Hepatocyte (in vitro differentiated cells): ENCODE measurements at regions not wholly inside any gene's neighbourhood (a gene's known extent, or its start where the extent isn't known, plus 50 kb on each side); places are given as distances from the start of the nearest gene placed in this dataset.

ENCODE experiments used
- CTCF ChIP-seq: fragments of 200-600 bp; sonication (generic); IDR thresholded peaks from 2 replicates; pipeline ENCODE4 v1.5.1; 2016; ENCODE audit warnings: antibody characterized with exemption, mild to moderate bottlenecking; ENCODE audit not compliant: poor library complexity
- EZH2phosphoT487 ChIP-seq: fragments of 200-600 bp; sonication (generic); IDR thresholded peaks from one replicate; pipeline ENCODE4 v1.6.1; 2018; ENCODE audit warnings: antibody characterized with exemption, mild to moderate bottlenecking, low read depth, moderate library complexity; ENCODE audit not compliant: unreplicated experiment, severe bottlenecking

- TF ChIP-seq CTCF (peak; percentile 58), EZH2phosphoT487 (no peak)
Measured at GRCh38 chr12:71216725-71217579, 59.2 kb upstream of the TSPAN8 start.
